ENCODE measurements at regions not wholly inside any gene's neighbourhood (a gene's known extent, or its start where the extent isn't known, plus 50 kb on each side); places are given as distances from the start of the nearest gene placed in this dataset.
"Not testable (repeated sequence)": the region's sequence is repeated elsewhere in the genome, so short reads cannot be mapped to it uniquely, and the experiment has no call there.

- H3K36me3 ChIP-seq (ENCODE audit: control insufficient read depth, low read length); H3K4me1 ChIP-seq (ENCODE audit: control insufficient read depth, low read length); H3K27ac ChIP-seq (ENCODE audit: low read depth, low read length); H3K4me3 ChIP-seq (ENCODE audit: low read length); H3F3A ChIP-seq (ENCODE audit: control insufficient read depth, insufficient read depth); H3K9me3 ChIP-seq (ENCODE audit: control insufficient read depth, insufficient read depth, low read length); H3K79me2 ChIP-seq (ENCODE audit: control insufficient read depth, low read length); H4K20me1 ChIP-seq (ENCODE audit: control insufficient read depth, insufficient read depth, low read depth, low read length); H3K27me3 ChIP-seq (ENCODE audit: control insufficient read depth, low read length); H3K9me2 ChIP-seq (replicated peaks; ENCODE audit: control insufficient read depth, low read length); H3K4me2 ChIP-seq (ENCODE audit: low read length): not testable (repeated sequence)
Observed at GRCh38 chr21:14008006-14008405, 202.7 kb downstream of the LIPI start.

- not testable (repeated sequence) for H3K9me2 ChIP-seq (replicated peaks; ENCODE audit: control insufficient read depth, low read length); H3K4me3 ChIP-seq (ENCODE audit: low read length); H3K4me1 ChIP-seq (ENCODE audit: control insufficient read depth, low read length); H3K4me2 ChIP-seq (ENCODE audit: low read length); H3K9me3 ChIP-seq (ENCODE audit: control insufficient read depth, insufficient read depth, low read length); H3K27ac ChIP-seq (ENCODE audit: low read depth, low read length); H4K20me1 ChIP-seq (ENCODE audit: control insufficient read depth, insufficient read depth, low read depth, low read length); H3K27me3 ChIP-seq (ENCODE audit: control insufficient read depth, low read length); H3K36me3 ChIP-seq (ENCODE audit: control insufficient read depth, low read length); H3K79me2 ChIP-seq (ENCODE audit: control insufficient read depth, low read length); H3F3A ChIP-seq (ENCODE audit: control insufficient read depth, insufficient read depth)
Observed at GRCh38 chr21:14006144-14006543, 204.6 kb downstream of the LIPI start.

- H3K36me3 ChIP-seq (ENCODE audit: control insufficient read depth, low read length); H3K9me2 ChIP-seq (replicated peaks; ENCODE audit: control insufficient read depth, low read length); H3K27me3 ChIP-seq (ENCODE audit: control insufficient read depth, low read length); H3K4me3 ChIP-seq (ENCODE audit: low read length); H3K4me1 ChIP-seq (ENCODE audit: control insufficient read depth, low read length); H3K9me3 ChIP-seq (ENCODE audit: control insufficient read depth, insufficient read depth, low read length); H4K20me1 ChIP-seq (ENCODE audit: control insufficient read depth, insufficient read depth, low read depth, low read length); H3K4me2 ChIP-seq (ENCODE audit: low read length); H3K27ac ChIP-seq (ENCODE audit: low read depth, low read length); H3F3A ChIP-seq (ENCODE audit: control insufficient read depth, insufficient read depth); H3K79me2 ChIP-seq (ENCODE audit: control insufficient read depth, low read length): not testable (repeated sequence)
Observed at GRCh38 chr21:13986996-13987958, 223.5 kb downstream of the LIPI start.

GRCh38 chr21:13985865-13986863 is 224.6 kb downstream of the LIPI start:
- H3F3A ChIP-seq (ENCODE audit: control insufficient read depth, insufficient read depth); H3K4me1 ChIP-seq (ENCODE audit: control insufficient read depth, low read length): not testable (repeated sequence)

DNA sequence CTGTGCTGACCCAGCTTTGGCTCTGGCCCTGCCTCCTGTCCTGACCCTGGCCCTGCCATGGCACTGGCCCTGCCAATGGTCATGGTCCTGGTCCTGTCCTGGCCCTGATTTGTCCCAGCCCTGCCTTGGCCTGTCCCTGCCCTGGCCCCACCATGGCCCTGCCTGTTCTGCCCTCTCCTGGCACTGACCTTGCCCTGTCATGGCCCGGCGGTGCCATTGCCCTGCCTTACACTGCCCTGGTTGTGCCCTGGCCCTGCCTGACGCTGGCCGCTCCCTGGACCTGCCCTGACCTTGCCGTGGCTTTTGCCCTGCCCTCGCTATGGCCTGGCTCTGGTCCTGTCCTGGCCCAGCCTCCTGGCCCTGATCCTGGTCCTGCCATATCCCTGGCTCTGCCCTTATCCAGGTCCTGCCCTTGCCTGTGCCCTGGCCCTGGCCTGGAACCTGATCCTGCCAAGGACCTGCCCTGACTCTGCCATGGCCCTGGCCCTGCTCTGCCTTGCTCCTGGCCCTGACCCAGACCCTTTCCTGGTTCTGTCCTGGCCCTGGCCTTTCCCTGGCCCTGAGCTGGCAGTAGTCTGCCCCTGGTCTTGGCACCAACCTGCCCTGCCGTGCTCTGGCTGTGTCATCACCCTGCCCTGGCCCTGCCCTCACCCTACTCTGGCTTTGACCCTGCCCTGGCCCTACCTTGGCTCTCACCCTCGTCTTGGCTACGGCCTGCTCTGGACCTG is 225.5 kb downstream of the LIPI start:
- not testable (repeated sequence) for H3K27ac ChIP-seq (ENCODE audit: low read depth, low read length); H3K9me3 ChIP-seq (ENCODE audit: control insufficient read depth, insufficient read depth, low read length); H3K79me2 ChIP-seq (ENCODE audit: control insufficient read depth, low read length); H4K20me1 ChIP-seq (ENCODE audit: control insufficient read depth, insufficient read depth, low read depth, low read length); H3F3A ChIP-seq (ENCODE audit: control insufficient read depth, insufficient read depth); H3K27me3 ChIP-seq (ENCODE audit: control insufficient read depth, low read length); H3K9me2 ChIP-seq (replicated peaks; ENCODE audit: control insufficient read depth, low read length); H3K36me3 ChIP-seq (ENCODE audit: control insufficient read depth, low read length); H3K4me2 ChIP-seq (ENCODE audit: low read length); H3K4me3 ChIP-seq (ENCODE audit: low read length); H3K4me1 ChIP-seq (ENCODE audit: control insufficient read depth, low read length)

More at GRCh38 chr21:13985865-13986863, 224.6 kb downstream of the LIPI start:
- not testable (repeated sequence) for H4K20me1 ChIP-seq (ENCODE audit: control insufficient read depth, insufficient read depth, low read depth, low read length); H3K9me2 ChIP-seq (replicated peaks; ENCODE audit: control insufficient read depth, low read length); H3K4me2 ChIP-seq (ENCODE audit: low read length); H3K4me3 ChIP-seq (ENCODE audit: low read length); H3K27me3 ChIP-seq (ENCODE audit: control insufficient read depth, low read length); H3K79me2 ChIP-seq (ENCODE audit: control insufficient read depth, low read length); H3K9me3 ChIP-seq (ENCODE audit: control insufficient read depth, insufficient read depth, low read length); H3K27ac ChIP-seq (ENCODE audit: low read depth, low read length); H3K36me3 ChIP-seq (ENCODE audit: control insufficient read depth, low read length)

DNA sequence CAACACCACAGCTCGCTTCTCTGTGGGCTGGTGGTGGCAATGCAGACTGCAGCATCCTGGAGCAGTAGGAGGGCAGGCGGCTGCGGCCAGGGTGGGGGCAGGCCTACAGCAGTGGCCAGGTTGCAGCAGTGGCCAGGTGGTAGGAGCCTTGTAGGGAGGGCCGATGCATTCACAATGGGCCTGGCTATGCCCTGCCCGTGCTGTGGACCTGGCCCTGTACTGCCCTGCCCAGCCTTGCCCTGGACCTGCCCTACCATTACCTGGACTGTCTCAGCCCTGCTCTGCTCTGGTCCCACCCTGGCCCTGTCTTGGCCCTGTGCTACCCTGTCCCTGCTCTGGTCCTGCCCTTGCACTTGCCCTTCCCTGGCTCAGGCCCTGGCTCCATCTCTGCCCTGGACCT is 226.0 kb downstream of the LIPI start:
- H3K9me3 ChIP-seq (ENCODE audit: control insufficient read depth, insufficient read depth, low read length); H3K4me1 ChIP-seq (ENCODE audit: control insufficient read depth, low read length); H3F3A ChIP-seq (ENCODE audit: control insufficient read depth, insufficient read depth); H4K20me1 ChIP-seq (ENCODE audit: control insufficient read depth, insufficient read depth, low read depth, low read length); H3K4me3 ChIP-seq (ENCODE audit: low read length); H3K27ac ChIP-seq (ENCODE audit: low read depth, low read length); H3K9me2 ChIP-seq (replicated peaks; ENCODE audit: control insufficient read depth, low read length); H3K27me3 ChIP-seq (ENCODE audit: control insufficient read depth, low read length); H3K79me2 ChIP-seq (ENCODE audit: control insufficient read depth, low read length); H3K4me2 ChIP-seq (ENCODE audit: low read length); H3K36me3 ChIP-seq (ENCODE audit: control insufficient read depth, low read length): not testable (repeated sequence)

DNA sequence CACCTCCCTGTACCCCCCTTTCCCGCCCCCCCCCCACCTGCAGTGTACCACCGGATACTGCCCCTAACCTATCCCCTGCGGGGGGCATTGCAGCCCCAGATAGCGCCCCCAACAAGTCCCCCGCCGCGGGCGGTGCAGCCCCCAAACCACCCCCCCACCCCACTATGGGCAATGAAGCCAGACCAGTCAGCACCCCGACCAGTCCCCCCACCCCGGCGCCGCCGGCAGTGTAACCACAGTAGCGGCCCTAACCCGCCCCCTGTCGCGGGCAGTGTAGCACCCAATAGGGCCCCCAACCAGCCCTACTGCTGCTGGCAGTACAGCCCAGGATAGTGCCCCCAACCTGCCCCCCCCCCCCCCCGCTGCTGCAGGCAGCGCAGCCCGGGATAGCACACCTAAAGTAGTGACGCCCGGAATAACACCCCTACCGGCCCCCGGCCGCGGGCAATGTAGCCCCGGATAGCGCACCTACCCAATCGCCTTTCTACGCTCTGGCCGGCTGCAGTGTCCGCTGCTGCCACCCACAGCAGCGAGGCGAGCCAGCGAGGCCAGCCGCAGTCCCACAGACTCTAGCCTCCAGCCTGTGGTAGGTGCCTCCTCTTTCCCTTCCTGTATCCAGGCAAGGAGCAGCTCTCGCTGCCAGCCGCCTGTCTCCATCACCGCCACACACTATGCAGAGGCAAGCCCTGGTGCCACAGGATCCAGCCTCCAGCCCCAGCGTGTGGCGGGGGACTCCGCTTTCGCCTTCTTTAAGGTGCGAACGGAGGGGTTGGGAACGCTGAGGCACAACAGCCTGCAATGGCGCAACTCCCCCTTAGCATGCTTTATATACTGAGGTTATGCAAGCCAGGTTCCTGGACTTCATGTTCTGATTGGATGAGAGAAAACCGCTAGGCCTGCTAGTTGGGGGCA is 229.3 kb downstream of the LIPI start:
- H3K9me3 ChIP-seq (ENCODE audit: control insufficient read depth, insufficient read depth, low read length); H3K9me2 ChIP-seq (replicated peaks; ENCODE audit: control insufficient read depth, low read length); H3K27me3 ChIP-seq (ENCODE audit: control insufficient read depth, low read length); H3K27ac ChIP-seq (ENCODE audit: low read depth, low read length); H3K36me3 ChIP-seq (ENCODE audit: control insufficient read depth, low read length); H3K4me2 ChIP-seq (ENCODE audit: low read length); H3K4me3 ChIP-seq (ENCODE audit: low read length); H4K20me1 ChIP-seq (ENCODE audit: control insufficient read depth, insufficient read depth, low read depth, low read length); H3F3A ChIP-seq (ENCODE audit: control insufficient read depth, insufficient read depth); H3K4me1 ChIP-seq (ENCODE audit: control insufficient read depth, low read length); H3K79me2 ChIP-seq (ENCODE audit: control insufficient read depth, low read length): not testable (repeated sequence)
